DND-41 (cell line): ENCODE measurements at regions not wholly inside any gene's neighbourhood (a gene's known extent, or its start where the extent isn't known, plus 50 kb on each side); places are given as distances from the start of the nearest gene placed in this dataset.

ENCODE experiments used
- ATAC-seq: fragments of 200-7000 bp; cut with Tn5 transposase; 3 replicates; pipeline ENCODE4 v1.9.1; 2021; ENCODE audit warnings: low read depth; ENCODE audit not compliant: insufficient read depth
- DNase-seq: peaks from one replicate; pipeline ENCODE4 v3.0.0-alpha.2; 2020
- H2AFZ ChIP-seq: 2 replicates; pipeline ENCODE4 v1.6.0; 2012; ENCODE audit warnings: low read depth, low read length
- H3K27ac ChIP-seq: 2 replicates; pipeline ENCODE4 v1.5.1; 2012; ENCODE audit warnings: low read length, inconsistent platforms
- H3K27me3 ChIP-seq: fragments of 200-600 bp; sonication (generic); 2 replicates; pipeline ENCODE4 v1.6.0; 2012; ENCODE audit warnings: low read length, mild to moderate bottlenecking, inconsistent platforms; ENCODE audit not compliant: insufficient read depth, poor library complexity
- H3K36me3 ChIP-seq: 2 replicates; pipeline ENCODE4 v1.5.1; 2012; ENCODE audit warnings: low read length, inconsistent platforms; ENCODE audit not compliant: insufficient read depth
- H3K4me1 ChIP-seq: 2 replicates; pipeline ENCODE4 v1.5.1; 2012; ENCODE audit warnings: mild to moderate bottlenecking, low read length; ENCODE audit not compliant: insufficient read depth
- H3K4me2 ChIP-seq: 2 replicates; pipeline ENCODE4 v1.6.0; 2012; ENCODE audit warnings: mild to moderate bottlenecking, moderate library complexity, low read length, inconsistent platforms; ENCODE audit not compliant: insufficient read depth
- H3K4me3 ChIP-seq, 2 experiments: fragments of 200-600 bp in 1 of 2; shearing (Covaris generic) in 1 of 2; 2 replicates each; pipeline ENCODE4 v1.5.1; 2012 to 2016; ENCODE audit warnings: inconsistent platforms in 2 of 2, low read length in 2 of 2, mild to moderate bottlenecking in 2 of 2, low read depth in 1 of 2, moderate library complexity in 1 of 2
- H3K79me2 ChIP-seq: 2 replicates; pipeline ENCODE4 v1.6.0; 2012; ENCODE audit warnings: low read length, inconsistent platforms; ENCODE audit not compliant: insufficient read depth
- H3K9ac ChIP-seq: 2 replicates; pipeline ENCODE4 v1.6.0; 2012; ENCODE audit warnings: low read depth, mild to moderate bottlenecking, inconsistent platforms, low read length, moderate library complexity
- H3K9me3 ChIP-seq: 2 replicates; pipeline ENCODE4 v1.5.1; 2012; ENCODE audit warnings: low read length, moderate library complexity, mild to moderate bottlenecking, inconsistent platforms; ENCODE audit not compliant: insufficient read depth, severe bottlenecking
- H4K20me1 ChIP-seq: 2 replicates; pipeline ENCODE4 v1.6.0; 2012; ENCODE audit warnings: low read length; ENCODE audit not compliant: insufficient read depth
- CTCF ChIP-seq: IDR thresholded peaks from 2 replicates; pipeline ENCODE4 v1.5.1; 2012; ENCODE audit warnings: borderline replicate concordance, low read length, moderate library complexity, mild to moderate bottlenecking; ENCODE audit not compliant: poor library complexity, severe bottlenecking; ENCODE audit errors: extremely low read depth
- EZH2 ChIP-seq: IDR thresholded peaks from 3 replicates; pipeline ENCODE4 v1.6.1; 2012; ENCODE audit warnings: borderline replicate concordance, low read depth, mild to moderate bottlenecking, moderate library complexity, low read length, inconsistent platforms; ENCODE audit not compliant: severe bottlenecking

GRCh38 chr6:11908436-11909105 lies 103.5 kb upstream of the HIVEP1 start:
- Histone ChIP-seq H3K4me3 (no peak overlapping the region), H3K9ac (no peak overlapping the region), H3K27ac (no peak overlapping the region), H4K20me1 (no peaks in the 10 kb centered on the region), H2AFZ (no peak overlapping the region), H3K36me3 (no peaks in the 10 kb centered on the region), H3K9me3 (no peaks in the 10 kb centered on the region), H3K4me1 (no peaks in the 10 kb centered on the region), H3K4me2 (no peak overlapping the region), H3K79me2 (no peaks in the 10 kb centered on the region), H3K27me3 (no peaks in the 10 kb centered on the region)
- DNase-seq (no peak), ATAC-seq (no peak)
- TF ChIP-seq EZH2 (no peak), CTCF (no peak)

GRCh38 chr6:11903645-11904044 lies 108.5 kb upstream of the HIVEP1 start:
- H2AFZ ChIP-seq, result no peak overlapping the region
- H3K36me3 ChIP-seq, result no peaks in the 10 kb centered on the region
- H3K79me2 ChIP-seq, result no peaks in the 10 kb centered on the region
- H3K9ac ChIP-seq, result no peak overlapping the region
- TF ChIP-seq CTCF (no peak), EZH2 (no peak)
- peaks cover 8% of the 10 kb centered on the region for H3K4me1 ChIP-seq
- H3K27ac ChIP-seq, result no peak overlapping the region
- no peak overlapping the region for H3K4me2 ChIP-seq
- H3K9me3 ChIP-seq, result no peaks in the 10 kb centered on the region
- H4K20me1 ChIP-seq, result no peaks in the 10 kb centered on the region
- DNase-seq, result no peak
- H3K27me3 ChIP-seq, result peaks cover 4% of the 10 kb centered on the region
- H3K4me3 ChIP-seq, result no peak overlapping the region
- no peak for ATAC-seq

- Histone ChIP-seq H3K9ac (no peak overlapping the region), H3K4me2 (no peak overlapping the region), H2AFZ (no peak overlapping the region), H3K27ac (no peak overlapping the region), H3K36me3 (no peaks in the 10 kb centered on the region), H3K4me1 (peaks cover 8% of the 10 kb centered on the region), H3K79me2 (no peaks in the 10 kb centered on the region), H4K20me1 (no peaks in the 10 kb centered on the region), H3K9me3 (no peaks in the 10 kb centered on the region), H3K4me3 (no peak overlapping the region), H3K27me3 (peaks cover 4% of the 10 kb centered on the region)
- TF ChIP-seq EZH2 (no peak), CTCF (no peak)
- ATAC-seq (no peak), DNase-seq (no peak)
Observed at GRCh38 chr6:11902527-11902926, 109.6 kb upstream of the HIVEP1 start.
